Mononuclear cell (primary cell): ENCODE measurements at regions not wholly inside any gene's neighbourhood (a gene's known extent, or its start where the extent isn't known, plus 50 kb on each side); places are given as distances from the start of the nearest gene placed in this dataset.
"Not testable (repeated sequence)": the region's sequence is repeated elsewhere in the genome, so short reads cannot be mapped to it uniquely, and the experiment has no call there.

Experiments used
- H3K27me3 ChIP-seq: 2 replicates; pipeline ENCODE4 v1.6.0; 2011; ENCODE audit warnings: low read length, control low read depth; ENCODE audit not compliant: insufficient read depth
- H3K4me1 ChIP-seq: 2 replicates; pipeline ENCODE4 v1.5.1; 2011; ENCODE audit warnings: mild to moderate bottlenecking, low read length, control low read depth; ENCODE audit not compliant: insufficient read depth
- H3K4me3 ChIP-seq: 2 replicates; pipeline ENCODE4 v1.5.1; 2011; ENCODE audit warnings: mild to moderate bottlenecking, low read length, moderate library complexity
- H3K9me3 ChIP-seq: 2 replicates; pipeline ENCODE4 v1.5.1; 2011; ENCODE audit warnings: low read depth, mild to moderate bottlenecking, control low read depth, low read length

DNA sequence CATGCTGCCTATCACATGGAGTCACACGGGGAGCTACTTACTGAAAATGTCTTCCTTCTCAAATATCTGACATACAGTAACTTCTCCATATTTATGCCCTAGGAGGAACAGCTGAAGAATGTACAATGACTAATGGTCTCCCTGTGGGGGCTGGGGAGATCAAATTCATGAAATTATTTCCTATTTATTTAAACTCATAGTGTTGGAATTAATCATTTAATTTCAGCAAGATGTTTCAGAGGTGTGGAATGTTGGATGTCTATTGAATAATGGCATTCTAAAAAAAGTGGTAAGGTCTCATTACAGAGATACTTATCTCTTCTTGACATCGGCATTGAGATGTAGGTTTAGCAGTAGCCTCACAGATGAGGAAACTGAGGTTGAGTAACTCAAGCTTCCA, 214.3 kb upstream of the CDH11 start:
- Histone ChIP-seq H3K27me3 (no peaks in the 10 kb centered on the region), H3K4me1 (no peaks in the 10 kb centered on the region), H3K9me3 (no peaks in the 10 kb centered on the region), H3K4me3 (no peak overlapping the region)

DNA sequence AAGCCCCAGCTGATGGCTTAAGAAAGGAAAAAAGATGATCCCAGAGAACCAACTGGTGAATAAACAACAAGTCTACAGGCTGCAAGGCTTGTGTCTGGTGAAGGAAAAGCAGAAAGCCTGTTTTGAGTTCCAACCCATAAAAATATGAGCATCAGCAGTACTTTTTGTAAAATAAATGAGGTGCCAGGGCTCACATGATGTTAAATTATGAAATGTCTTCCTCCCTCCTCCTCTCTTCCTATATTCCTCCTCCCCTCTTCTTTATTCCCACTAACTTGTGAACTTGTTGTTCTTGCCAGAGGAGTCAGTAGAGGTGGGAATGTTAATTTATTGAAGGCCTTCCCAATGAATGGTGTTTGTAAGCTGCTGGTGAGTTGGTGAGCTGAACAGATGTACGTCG, 212.2 kb upstream of the CDH11 start:
- no peaks in the 10 kb centered on the region for H3K27me3 ChIP-seq
- no peak overlapping the region for H3K4me3 ChIP-seq
- no peaks in the 10 kb centered on the region for H3K4me1 ChIP-seq
- H3K9me3 ChIP-seq = no peaks in the 10 kb centered on the region

DNA sequence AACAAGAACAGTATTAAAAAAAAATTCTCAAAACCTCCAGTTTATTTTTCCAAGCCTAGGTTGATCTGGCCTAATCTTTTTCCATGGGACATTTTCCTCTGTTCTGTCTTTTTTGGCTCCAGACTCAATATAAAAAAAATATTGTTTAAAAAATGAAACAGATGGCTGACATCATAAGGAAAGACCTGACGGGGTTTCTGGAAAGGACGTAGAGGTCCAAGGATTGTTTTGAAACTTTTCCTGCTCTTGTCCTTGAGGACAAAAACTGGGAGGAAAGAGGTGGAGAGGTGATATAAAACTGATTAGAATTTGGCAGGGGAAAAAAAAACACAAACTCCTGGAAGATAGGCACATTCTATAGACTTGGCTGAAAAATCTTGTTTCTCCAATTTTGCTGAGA, 211.4 kb upstream of the CDH11 start:
- Histone ChIP-seq H3K9me3 (no peaks in the 10 kb centered on the region), H3K4me3 (no peak overlapping the region), H3K27me3 (no peaks in the 10 kb centered on the region), H3K4me1 (no peaks in the 10 kb centered on the region)

DNA sequence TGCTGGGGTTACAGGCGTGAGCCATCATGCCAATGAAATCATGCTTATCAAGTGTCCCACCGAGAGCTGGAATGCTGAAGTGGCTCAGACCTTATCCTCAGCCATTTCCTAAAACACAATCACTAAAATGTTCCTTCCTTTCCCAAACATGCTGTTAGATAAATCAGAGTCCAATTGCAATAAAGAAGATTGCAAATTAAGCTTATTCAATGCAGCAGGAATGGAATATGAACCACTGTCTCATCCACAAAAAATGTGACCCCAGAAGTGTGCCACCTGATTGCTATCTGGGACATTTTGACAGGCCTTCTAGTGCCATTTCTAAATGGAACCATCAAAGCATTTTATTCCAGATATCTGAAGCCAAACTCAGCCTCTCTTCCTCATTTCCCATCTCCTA, 205.5 kb upstream of the CDH11 start:
- Histone ChIP-seq H3K27me3 (no peaks in the 10 kb centered on the region), H3K4me3 (no peak overlapping the region), H3K9me3 (no peaks in the 10 kb centered on the region), H3K4me1 (no peaks in the 10 kb centered on the region)

DNA sequence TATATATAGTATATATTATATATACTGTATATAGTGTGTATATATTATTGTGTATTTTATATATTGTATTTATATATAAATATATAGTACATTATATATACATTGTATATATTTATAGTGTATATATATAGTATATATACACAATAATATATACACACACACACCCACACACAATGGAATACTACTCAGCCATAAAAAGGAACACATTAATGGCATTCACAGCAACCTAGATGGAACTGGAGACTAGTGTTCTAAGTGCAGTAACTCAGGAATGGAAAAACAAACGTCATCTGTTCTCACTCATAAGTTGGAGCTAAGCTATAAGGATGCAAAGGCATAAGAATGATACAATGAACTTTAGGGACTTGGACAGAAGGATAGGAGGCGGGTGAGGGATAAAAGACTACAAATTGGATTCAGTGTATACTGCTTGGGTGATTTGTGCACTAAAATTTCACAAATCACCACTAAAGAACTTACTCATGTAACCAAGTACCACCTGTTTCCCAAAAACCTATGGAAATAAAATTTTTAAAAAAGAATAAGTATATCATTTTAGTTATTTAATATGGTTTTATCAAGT, 201.9 kb upstream of the CDH11 start:
- Histone ChIP-seq H3K9me3 (no peaks in the 10 kb centered on the region), H3K4me1 (no peaks in the 10 kb centered on the region), H3K4me3 (no peak overlapping the region), H3K27me3 (no peaks in the 10 kb centered on the region)

DNA sequence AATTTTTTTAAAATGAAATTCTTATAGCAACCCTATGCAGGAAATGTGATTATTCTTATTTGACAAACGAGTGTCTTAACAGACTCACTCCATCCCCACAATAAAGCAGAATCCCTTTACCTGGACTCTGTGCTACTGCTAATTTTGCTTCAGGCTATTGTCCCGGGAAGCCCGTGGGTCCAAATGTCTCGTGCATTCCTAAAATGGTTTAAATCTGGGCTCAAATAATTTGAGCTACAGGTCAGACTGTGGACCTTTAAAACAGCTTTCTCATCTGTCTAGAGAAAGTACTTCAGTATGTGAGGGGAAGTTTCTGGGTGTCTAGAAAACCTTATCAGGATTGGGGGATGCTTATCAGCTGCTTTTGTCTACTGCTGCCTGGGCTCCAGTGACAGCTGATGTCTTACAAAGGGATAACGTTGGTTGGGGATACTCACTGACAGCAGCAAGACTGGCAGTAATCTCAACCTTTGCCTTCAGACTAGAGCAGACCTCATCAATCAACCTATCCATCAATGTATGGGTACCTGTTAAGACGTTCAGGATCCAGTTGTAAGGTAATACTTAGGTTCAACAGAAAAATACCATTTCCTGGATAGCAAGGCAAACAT, 197.9 kb upstream of the CDH11 start:
- H3K9me3 ChIP-seq = no peaks in the 10 kb centered on the region
- no peaks in the 10 kb centered on the region for H3K4me1 ChIP-seq
- H3K27me3 ChIP-seq = no peaks in the 10 kb centered on the region
- no peak overlapping the region for H3K4me3 ChIP-seq

DNA sequence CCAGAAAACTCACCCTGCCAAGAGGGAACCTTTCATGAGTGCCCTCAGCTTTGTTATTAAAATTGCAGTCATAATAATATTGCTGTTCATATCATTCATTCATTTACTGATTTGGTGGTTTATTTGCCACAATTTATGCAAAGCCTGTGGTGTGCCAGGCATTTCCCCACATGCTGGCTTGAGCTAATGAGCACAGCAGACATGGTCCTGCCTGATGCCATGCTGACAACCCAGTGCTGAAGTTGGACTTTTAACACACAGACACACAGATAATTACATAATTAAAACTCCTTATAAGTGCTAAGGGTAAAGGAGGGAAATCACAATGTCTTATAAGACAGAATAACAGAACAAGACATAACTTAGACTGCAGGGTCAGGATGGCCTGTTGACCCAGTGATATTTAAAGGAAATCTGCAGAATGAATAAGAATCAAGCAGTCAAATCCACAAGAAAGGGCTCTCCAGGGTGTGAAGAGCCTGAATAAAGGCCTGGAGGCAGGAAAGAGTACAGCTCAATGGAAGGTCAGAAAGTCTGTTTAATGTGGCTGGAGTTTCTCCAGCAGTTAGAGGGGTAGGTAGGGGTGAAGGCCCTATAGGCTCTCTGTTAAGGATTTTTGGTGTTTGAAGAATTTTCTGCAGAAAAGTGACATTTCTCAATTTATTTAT, 196.9 kb upstream of the CDH11 start:
- Histone ChIP-seq H3K27me3 (no peaks in the 10 kb centered on the region), H3K9me3 (no peaks in the 10 kb centered on the region), H3K4me1 (no peaks in the 10 kb centered on the region), H3K4me3 (no peak overlapping the region)

DNA sequence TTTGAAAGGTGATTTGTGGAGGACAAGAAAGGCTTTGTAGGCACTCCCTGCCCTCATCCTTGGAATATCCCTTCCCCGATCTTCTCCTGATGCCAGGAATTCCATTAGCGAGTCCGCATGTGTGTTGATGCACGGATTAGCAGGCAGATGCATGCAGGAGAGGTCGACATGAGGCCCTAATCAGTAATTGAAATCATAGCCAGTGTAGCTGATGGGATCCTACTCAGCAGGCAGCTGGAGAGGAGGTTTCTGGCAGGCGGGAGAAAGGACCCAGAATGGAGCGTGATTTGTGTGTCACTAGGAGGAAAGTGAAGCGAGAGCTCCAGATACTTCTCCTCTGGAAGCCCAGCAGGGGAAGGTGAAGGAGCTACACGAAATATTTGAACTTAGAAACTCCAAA, 196.3 kb upstream of the CDH11 start:
- Histone ChIP-seq H3K27me3 (no peaks in the 10 kb centered on the region), H3K9me3 (no peaks in the 10 kb centered on the region), H3K4me1 (no peaks in the 10 kb centered on the region), H3K4me3 (no peak overlapping the region)

DNA sequence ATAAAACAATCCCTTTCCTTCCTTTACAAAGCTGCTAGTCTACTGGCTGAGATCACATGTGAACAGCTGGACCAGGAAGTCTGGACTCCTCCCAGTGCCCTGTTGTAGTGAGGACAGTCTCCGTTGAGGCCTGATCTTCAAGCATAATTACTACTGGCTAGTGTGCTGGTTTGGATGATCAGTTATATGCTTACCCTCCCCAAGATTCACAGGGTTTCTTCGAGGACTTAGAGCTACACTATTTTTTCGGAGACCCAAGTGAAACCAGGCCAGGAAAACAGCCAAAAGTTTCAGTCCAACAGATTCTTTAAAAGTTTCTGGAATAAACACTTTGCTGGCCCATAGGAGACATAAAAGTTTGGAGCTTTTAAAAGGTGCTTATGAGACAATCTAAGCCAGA, 194.9 kb upstream of the CDH11 start:
- Histone ChIP-seq H3K4me3 (no peak overlapping the region), H3K4me1 (no peaks in the 10 kb centered on the region), H3K27me3 (no peaks in the 10 kb centered on the region), H3K9me3 (no peaks in the 10 kb centered on the region)

DNA sequence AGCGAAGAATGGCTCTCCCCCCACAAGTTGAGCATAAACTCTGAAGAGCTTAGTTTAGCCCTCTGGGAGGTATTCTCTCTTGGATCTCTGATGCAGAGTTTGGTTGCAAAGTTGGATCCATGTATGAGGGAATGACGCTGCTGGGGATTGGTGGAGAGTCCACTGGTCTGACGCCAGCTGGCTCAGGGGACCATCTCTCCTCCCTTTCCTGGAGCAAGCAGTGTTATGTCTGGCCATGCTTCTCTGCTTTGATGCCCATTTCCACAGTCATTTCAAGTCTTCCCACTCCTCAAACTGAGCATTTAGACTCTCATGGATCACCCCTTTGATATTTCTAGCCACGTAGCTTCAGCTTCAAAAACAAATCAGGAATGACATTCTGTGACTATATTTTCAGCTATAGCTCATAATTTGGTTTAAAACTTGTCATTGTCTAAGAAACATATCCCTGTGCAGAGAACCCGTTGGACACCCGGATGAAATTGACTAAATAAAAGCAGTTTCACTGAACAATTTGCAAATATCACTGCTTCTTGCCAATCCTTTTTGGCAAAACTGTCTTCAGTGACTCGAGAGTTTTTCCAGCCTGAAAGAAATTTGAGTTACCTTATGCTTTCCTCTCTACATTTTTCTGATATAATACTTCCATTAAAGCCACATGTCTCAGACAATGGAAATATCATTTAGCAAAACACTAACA, 193.4 kb upstream of the CDH11 start:
- H3K27me3 ChIP-seq = no peaks in the 10 kb centered on the region
- H3K4me1 ChIP-seq = no peaks in the 10 kb centered on the region
- no peak overlapping the region for H3K4me3 ChIP-seq
- no peaks in the 10 kb centered on the region for H3K9me3 ChIP-seq

DNA sequence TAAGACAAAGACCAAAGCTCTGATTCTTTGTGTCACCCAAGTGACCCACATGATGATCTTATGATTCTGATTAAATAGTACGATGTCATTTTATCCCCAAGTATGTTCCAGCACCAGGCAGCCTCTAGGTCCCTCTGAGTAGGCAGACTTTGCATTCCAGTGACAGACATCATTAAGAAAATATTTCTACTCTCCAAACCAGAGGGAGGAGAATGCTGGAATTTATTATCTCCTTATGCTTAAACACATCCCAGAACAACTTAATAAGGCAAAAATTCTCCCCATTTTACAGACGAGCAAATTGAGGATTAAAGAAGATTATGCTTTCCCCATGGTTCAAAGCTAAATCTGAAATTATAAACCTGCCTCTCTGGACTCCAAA, 192.8 kb upstream of the CDH11 start:
- no peaks in the 10 kb centered on the region for H3K9me3 ChIP-seq
- no peak overlapping the region for H3K4me3 ChIP-seq
- H3K4me1 ChIP-seq = no peaks in the 10 kb centered on the region
- H3K27me3 ChIP-seq = no peaks in the 10 kb centered on the region

DNA sequence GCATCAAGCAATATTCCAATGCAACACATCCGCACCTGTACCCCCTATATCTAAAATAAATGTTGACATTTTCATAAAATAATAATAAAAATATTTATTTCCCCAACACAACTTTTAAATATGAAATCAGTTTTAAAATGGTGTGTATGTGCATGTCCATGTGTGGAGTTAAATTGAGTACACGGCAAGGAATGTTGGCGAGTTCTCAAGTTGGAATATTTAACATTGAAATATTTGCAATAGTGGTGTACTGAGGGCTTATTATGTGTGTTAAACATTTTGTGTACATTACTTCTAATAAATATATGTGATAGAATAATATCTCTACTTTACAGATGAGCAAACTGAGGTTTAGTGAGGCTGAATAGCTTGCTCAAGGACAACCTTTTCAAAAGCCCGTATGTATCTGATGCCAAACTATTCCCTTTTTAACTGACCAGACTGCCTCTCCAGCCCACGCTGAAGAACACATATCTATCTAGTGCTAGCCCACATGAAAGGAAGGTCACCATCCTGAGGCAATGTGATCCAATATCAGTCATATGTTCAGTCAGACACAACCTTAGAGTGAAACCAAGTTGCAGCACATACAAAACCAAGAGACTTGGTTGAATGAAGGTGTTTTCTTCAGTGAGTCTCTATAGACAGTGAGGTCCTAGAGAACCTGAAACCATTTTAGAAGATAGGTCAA, 192.2 kb upstream of the CDH11 start:
- Histone ChIP-seq H3K27me3 (no peaks in the 10 kb centered on the region), H3K4me3 (no peak overlapping the region), H3K4me1 (no peaks in the 10 kb centered on the region), H3K9me3 (no peaks in the 10 kb centered on the region)

DNA sequence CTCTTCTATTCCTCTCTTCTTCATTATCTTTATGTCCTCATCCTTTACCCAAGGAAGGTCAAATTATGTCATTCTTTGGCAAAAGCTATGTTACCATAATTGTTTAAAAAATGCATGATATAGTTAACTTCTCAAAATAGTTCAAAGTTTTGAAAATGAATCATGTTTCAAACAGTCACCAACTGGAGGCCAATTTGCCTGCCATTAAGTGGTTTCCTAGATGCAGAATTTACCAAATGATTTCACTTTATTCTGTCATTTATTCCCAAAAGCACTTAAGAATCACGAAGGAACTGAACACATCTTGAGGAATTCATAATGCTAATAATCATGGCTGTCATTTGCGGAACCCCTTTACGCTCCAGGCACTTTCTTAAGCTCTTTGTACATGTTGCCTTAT, 190.9 kb upstream of the CDH11 start:
- no peaks in the 10 kb centered on the region for H3K9me3 ChIP-seq
- H3K4me1 ChIP-seq = no peaks in the 10 kb centered on the region
- H3K27me3 ChIP-seq = no peaks in the 10 kb centered on the region
- no peak overlapping the region for H3K4me3 ChIP-seq

DNA sequence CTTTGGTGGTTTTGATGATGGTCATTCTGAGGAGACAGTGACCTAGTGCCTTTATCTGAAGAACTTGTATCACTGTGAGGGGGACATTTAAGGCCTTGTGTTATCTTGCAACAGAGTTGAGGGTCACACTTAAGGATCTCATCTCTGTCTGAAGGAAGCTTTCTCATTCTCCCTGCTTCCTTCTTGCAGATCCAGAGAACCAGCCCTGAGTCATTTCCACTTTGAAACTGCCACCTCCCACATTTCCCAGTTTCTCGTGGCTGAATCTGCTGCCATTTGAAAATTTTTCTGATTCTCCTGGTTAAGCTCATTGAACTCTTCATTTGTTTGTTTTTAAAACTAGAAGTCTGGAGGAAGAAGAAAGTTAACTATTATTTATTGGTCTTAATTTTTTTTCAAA, 190.2 kb upstream of the CDH11 start:
- Histone ChIP-seq H3K9me3 (no peaks in the 10 kb centered on the region), H3K4me1 (no peaks in the 10 kb centered on the region), H3K4me3 (no peak overlapping the region), H3K27me3 (no peaks in the 10 kb centered on the region)

DNA sequence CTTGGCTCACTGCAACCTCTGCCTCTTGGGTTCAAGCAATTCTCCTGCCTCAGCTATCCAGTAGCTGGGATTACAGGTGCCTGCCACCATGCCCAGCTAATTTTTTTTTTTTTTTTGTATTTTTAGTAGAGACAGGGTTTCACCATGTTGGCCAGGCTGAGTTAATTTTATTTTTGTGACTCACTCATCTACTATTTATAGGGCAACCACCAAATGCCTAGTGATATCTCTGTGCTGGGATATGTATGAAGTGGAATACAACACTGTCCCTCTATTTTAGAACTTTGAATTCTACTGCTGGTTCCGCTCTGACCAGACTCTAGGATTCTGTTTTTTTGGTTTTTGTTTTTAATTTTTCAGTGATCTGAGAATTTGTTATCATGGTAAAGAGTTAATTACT, 188.6 kb upstream of the CDH11 start:
- not testable (repeated sequence) for H3K9me3 ChIP-seq, H3K27me3 ChIP-seq, H3K4me3 ChIP-seq, H3K4me1 ChIP-seq
